ENCODE measurements at regions not wholly inside any gene's neighbourhood (a gene's known extent, or its start where the extent isn't known, plus 50 kb on each side); places are given as distances from the start of the nearest gene placed in this dataset.

DNA sequence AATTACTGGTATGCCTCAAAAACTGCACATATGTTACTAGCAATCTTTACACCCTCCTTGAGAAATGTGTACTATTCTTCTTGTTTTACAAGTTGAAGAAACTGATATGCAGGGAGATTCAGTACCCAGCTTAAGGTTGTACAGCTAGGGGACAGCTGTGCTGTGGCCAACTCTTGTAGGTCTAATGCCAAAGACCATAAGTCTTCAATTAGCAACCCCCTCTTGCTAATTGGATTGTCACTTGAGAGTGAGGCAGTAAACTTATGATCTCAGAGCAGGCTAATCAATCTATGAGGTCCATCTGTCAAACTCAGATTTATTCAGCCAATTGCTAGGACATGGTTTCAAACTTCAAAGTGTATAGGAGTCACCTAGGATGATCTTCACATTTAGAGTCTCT, 492.0 kb upstream of the USP24 start:
- no peak for DNase-seq (ENCODE audit: low spot score)

GRCh38 chr1:55706397-55706796, 491.2 kb upstream of the USP24 start:
- no peak for DNase-seq (ENCODE audit: low spot score)

- no peak for DNase-seq (ENCODE audit: low spot score)
Measured at GRCh38 chr1:55703726-55704363, 488.7 kb upstream of the USP24 start.

GRCh38 chr1:55702064-55702463, 486.9 kb upstream of the USP24 start:
- no peak for DNase-seq (ENCODE audit: low spot score)

DNA sequence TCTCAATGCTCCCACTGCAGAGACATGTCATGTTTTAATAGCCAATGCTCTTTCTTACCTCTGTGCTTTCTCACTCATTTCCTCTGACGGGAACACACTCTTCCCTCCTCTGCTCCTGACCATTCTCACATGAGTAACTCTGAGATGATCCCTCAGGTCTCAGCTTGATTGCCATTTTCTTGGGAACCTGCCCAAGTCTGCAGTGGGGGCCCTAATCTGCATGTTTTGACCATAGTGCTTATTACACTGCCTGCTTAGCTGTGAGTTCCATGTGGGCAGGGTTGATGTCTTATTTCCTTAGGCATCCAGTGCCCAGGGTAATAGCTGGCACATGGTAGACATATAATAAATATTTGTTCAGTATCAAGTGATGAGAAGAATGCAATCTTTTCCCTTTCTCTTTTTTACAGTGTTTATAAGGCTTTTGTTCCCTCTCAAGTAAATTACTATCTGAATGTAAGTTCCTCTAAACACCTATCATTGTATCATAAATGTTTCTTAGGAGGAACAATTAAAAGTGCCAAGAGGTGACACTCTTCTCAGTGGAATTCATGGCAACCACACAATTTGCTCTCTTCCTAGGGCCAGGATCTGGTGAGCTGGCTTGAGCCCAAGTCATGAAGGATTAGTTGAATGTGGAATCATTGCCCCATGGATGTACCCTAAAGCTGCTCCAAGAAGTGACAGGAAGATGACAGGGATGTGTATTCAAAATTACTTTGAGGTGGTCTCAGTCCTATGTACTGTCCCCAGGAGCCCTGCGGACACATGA, 485.4 kb upstream of the USP24 start:
- no peak for DNase-seq (ENCODE audit: low spot score)

DNA sequence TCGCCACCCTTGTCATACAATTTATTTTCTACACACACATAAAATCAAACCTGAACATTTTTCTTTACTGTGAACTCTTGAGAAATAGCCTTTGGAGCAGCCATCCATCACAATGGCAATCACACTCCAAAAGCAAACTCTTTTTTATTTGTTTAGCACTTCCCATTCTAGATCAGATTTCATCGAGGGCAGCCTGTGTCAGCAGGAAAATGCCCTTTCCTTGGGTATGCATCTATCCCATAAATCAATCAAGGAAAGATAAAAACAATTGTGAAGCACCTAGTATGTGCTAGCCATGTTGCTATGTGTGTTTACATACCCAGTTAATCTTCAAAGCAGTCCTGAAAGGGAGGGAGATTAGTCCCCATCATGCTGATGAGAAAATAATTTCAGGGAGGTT, 484.1 kb upstream of the USP24 start:
- DNase-seq (ENCODE audit: low spot score), result no peak

GRCh38 chr1:55697997-55698535, 482.9 kb upstream of the USP24 start:
- DNase-seq (ENCODE audit: low spot score), result no peak

GRCh38 chr1:55696891-55697290, 481.7 kb upstream of the USP24 start:
- no peak for DNase-seq (ENCODE audit: low spot score)

DNA sequence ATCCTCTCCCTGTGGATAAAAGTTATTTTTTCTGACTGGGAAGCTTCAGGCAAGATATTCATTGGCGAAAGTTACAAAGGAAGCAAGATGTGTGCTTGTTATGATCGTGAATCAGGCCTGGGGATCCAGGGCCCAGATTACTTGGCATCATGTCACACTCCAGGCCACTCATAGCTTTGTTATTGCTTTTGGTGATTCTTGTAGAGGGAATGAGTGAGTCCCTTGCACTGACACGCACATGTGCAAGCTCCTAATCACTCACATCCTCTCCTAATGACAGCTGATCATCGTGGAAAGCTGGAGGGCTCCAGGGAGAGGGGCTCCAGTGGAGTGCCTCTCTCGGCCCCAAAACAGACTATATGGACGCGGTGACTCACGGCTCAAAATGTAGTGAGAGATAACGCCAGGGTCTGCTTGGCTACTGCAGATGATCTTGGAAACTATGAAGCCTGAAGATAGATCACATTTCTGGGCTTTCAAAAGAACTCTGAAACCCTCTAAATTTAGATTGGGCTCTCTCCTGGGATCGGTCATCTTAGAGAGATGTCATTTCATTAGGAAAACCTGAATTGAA, 481.1 kb upstream of the USP24 start:
- no peak for DNase-seq (ENCODE audit: low spot score)

DNA sequence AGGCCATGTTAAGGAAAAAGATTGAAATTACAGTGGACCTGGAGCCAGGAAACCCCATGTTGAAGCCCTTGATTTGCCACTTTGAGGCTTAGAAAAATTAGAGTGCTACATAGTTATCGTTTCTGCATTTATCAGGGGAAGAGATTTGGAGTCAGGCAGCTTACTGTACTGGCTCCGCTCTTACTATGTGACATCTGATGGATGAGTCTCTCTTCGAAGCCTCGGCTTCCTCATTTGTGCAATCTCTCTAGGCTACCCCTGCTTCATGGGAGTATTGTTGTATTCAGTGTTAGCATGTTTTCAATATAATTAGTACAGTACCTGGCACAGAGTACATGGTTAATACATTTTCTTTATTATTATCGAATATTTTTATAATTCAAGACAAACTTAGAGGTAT, 480.4 kb upstream of the USP24 start:
- DNase-seq (ENCODE audit: low spot score), result no peak

DNA sequence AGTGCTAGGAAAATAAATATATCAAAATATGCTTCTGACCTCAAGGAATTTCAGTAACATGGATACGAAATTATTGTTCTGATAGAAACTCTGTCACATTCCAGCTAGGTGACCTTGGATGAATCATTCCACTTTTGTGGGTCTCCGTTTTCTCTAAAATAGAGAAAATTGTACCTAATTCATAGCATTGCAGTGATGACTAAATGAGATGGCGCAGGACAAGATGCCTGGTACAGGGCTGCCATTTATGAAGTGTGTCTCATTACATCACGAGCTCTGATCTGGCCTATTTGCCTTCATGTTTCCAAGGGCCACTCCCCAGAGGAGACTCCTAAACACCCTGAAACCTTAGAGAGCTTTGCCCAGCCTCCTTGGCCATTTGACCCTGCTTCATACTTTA, 480.0 kb upstream of the USP24 start:
- no peak for DNase-seq (ENCODE audit: low spot score)

DNA sequence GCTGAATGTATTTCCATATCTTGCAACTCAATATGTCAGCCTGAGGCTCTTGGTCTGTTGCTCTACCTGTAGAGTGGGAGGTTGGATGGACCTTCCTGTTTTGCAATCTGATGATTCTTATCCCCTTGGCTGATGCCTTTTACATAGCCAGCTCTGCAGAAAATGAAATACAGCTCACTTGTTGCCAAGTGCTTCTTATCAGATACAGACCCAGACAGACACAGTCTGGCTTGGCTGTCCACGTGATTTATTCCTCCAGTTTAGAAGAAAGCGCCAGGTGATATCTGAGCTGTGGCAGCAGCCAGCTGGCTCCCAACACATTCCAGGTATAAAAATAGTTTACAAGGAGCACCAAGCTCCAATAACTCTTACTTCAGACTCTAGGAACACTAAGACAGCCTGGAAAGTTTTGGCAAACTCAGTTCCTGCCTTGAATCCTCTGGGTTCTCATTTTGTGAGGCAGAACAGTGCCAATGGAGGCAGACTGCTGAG, 479.2 kb upstream of the USP24 start:
- DNase-seq (ENCODE audit: low spot score), result no peak

- no peak for DNase-seq (ENCODE audit: low spot score)
Measured at GRCh38 chr1:55692726-55693125, 477.6 kb upstream of the USP24 start.

DNA sequence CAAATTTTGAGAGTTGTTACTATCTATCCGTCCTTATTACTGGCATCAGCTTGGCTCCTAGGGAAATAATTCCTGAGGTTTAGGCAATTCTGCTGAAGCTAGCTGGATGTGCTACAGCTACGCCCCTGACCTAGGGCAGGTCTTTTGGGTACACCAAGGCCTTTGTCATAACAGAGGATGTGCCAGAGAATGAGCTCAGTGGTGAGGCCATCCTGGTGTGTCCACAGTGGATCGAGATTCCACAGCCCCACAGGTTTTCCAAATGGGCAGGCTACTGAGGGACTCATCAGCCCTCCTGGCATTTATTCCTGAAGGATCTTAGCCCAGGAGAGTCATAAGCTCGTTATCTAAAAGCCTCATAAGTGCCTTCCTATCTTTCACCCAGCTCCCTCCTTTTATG, 475.2 kb upstream of the USP24 start:
- DNase-seq (ENCODE audit: low spot score), result no peak

- DNase-seq (ENCODE audit: low spot score), result no peak
Measured at GRCh38 chr1:55689800-55690199, 474.6 kb upstream of the USP24 start.

GRCh38 chr1:55685560-55685959, 470.4 kb upstream of the USP24 start:
- no peak for DNase-seq (ENCODE audit: low spot score)

DNA sequence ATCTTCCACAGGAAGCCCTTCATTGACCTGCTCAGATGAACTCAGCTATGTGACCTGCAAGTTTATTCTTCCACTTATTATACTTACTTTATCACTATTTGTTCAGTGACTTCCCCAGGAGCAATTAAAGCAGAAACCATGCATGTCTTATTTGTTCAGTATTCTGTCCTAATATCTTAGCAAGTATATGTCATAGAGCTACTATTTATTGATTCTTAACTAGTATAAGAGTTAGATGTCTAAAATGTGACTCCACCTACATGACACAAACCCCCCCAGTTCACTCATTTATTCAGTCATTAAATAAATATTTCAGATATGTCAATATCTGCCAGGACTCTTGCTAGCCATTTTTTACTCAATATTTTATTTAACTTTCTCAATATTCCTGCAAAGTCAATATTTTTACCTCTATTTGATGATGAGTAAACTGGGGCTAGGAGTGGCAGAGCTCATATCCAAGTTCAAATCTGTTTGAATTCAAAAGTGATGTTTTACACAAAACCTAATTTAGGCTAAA, 469.0 kb upstream of the USP24 start:
- no peak for DNase-seq (ENCODE audit: low spot score)

DNA sequence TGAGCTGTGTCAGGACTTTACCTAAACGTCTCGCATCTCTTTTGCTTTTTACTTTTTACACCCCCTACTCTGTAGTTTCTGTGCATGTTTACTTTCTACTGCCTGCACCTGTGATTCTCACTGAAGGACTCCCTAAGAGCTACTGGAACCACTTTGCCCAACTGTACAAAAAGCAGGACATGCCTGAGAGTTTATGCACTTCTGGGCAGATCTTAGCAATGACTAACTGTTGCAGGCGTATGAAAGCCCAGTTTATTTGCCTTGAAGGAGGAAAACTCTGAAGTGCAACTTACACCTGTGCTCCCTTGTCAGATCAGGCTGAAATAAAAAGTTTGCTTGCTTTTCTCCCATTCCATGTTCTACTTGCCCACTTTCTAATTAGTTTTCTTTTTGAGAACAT, 467.0 kb upstream of the USP24 start:
- DNase-seq (ENCODE audit: low spot score), result no peak

- DNase-seq (ENCODE audit: low spot score), result no peak
Measured at GRCh38 chr1:55679971-55680370, 464.8 kb upstream of the USP24 start.

DNA sequence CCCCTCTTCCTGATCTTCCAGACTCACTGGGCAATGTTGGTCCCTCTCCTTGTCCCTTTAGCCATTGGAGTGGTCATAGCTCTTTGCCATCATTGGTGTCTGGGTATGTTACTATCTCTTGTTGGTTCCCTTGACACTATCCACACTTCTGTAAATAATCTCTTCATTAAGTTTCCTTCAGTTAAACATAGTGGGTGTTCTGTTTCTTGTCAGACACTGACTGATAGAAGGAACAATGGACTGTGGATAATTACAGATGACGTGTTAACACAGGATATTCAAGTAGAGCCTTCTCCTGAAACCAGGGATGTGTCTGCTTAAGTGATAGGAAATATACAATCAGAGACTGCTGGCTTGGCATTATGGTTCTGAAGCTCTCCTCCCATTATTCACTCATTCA, 458.3 kb upstream of the USP24 start:
- no peak for DNase-seq (ENCODE audit: low spot score)

DNA sequence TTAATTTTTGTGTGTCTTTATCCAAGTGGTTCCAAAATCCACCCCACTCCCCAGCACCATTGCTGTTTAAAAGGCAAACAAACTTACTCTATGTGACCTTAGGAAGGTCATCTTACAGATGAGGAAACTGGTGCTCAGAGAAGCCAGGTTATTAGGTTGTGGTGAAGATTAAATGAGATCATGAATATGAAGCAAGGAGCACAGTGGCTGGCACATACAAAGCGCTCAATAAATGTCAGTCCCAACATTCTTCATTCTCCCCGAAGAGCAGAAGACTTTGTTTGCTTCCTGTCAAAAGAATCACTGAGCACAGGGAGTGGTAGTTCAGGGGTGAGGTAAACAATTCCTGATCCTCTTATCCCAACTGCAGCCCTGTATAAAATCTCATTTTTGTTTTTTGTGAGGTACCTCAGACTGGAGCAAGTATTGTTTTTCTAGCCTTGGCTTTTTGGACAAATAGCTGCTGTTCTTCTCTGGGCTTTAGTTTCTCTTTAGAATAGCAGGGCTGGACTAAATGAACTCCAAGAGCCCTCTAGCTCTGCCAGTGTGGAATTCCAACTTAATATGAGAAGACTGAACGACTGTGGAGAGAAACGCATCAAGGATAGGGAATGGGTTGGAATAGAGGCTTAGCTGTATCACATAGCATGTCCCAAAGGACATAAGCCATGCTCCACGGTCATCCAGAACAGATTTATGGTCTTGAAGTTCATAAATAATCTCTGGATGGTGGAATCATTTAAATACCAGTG, 455.3 kb upstream of the USP24 start:
- no peak for DNase-seq (ENCODE audit: low spot score)

- DNase-seq (ENCODE audit: low spot score), result no peak
Measured at GRCh38 chr1:55669293-55669692, 454.1 kb upstream of the USP24 start.

Measured in HuH-7.5 (cell line).